ENCODE measurements at regions not wholly inside any gene's neighbourhood (a gene's known extent, or its start where the extent isn't known, plus 50 kb on each side); places are given as distances from the start of the nearest gene placed in this dataset.

GRCh38 chr18:78818961-78819360 lies 160.7 kb upstream of the SALL3 start:
- 86% methylated on average over 2 of the region's 2 CpGs for WGBS
- Histone ChIP-seq H3K9me3 (ENCODE audit: control insufficient read depth in 2 of 2, insufficient read depth in 1 of 2, low read length in 1 of 2) (peaks cover 0 to 1% of the 10 kb centered on the region in 2 donors), H3K4me1 (ENCODE audit: control insufficient read depth in 2 of 2, insufficient read depth in 2 of 2, low read length in 2 of 2) (no peaks in the 10 kb centered on the region), H3K27me3 (ENCODE audit: control insufficient read depth in 2 of 2, insufficient read depth in 1 of 2, low read length in 1 of 2) (peaks cover 0 to 11% of the 10 kb centered on the region in 2 donors), H3K4me3 (ENCODE audit: low read length in 2 of 2) (no peak overlapping the region), H3K36me3 (ENCODE audit: control insufficient read depth in 2 of 2, insufficient read depth in 2 of 2, low read length in 1 of 2) (no peaks in the 10 kb centered on the region), H3K27ac (ENCODE audit: low read depth in 1 of 2, low read length in 1 of 2) (no peak overlapping the region)
- DNase-seq (ENCODE audit: low read depth in 6 of 9, low spot score in 9 of 9): no peak

DNA sequence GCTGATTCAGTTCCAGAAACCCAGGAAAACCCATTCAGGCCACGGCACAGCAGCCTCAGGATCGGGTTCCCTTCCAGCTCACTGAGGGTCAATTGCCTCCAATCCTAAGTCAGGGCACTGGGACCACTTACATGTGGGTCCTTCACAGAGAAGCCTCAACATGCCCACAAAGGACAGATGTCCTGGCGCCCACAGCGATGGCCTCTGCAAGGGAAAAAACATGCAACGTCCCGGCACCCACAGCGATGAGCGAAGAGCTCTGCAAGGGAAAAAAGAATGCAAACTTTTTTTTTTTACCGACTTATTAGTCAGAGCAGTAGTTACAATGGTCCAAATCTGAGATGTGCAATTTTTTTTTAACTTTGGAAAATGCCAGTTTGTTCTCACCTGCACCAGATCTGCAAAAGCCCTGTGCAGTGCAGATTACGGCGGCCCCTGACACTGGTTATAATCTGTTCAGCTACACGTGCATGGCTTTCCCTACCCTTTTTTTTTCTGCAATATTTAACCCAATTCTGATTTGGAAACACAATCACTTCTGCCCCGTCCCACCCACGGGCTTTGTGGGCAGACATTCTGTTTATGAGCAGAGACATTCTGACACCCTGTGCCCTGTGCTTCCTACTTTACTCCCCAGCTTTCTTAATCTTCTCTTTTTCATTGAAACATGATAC lies 159.3 kb upstream of the SALL3 start:
- WGBS: 81% methylated on average over 14 of the region's 14 CpGs
- DNase-seq (ENCODE audit: low read depth in 6 of 9, low spot score in 9 of 9): no peak
- H3K36me3 ChIP-seq (ENCODE audit: control insufficient read depth in 2 of 2, insufficient read depth in 2 of 2, low read length in 1 of 2): no peaks in the 10 kb centered on the region
- no peaks in the 10 kb centered on the region for H3K27me3 ChIP-seq (ENCODE audit: control insufficient read depth in 2 of 2, insufficient read depth in 1 of 2, low read length in 1 of 2)
- no peak overlapping the region for H3K27ac ChIP-seq (ENCODE audit: low read depth in 1 of 2, low read length in 1 of 2)
- no peak overlapping the region for H3K4me3 ChIP-seq (ENCODE audit: low read length in 2 of 2)
- no peaks in the 10 kb centered on the region for H3K4me1 ChIP-seq (ENCODE audit: control insufficient read depth in 2 of 2, insufficient read depth in 2 of 2, low read length in 2 of 2)
- peaks cover 0 to 1% of the 10 kb centered on the region in 2 donors for H3K9me3 ChIP-seq (ENCODE audit: control insufficient read depth in 2 of 2, insufficient read depth in 1 of 2, low read length in 1 of 2)

DNA sequence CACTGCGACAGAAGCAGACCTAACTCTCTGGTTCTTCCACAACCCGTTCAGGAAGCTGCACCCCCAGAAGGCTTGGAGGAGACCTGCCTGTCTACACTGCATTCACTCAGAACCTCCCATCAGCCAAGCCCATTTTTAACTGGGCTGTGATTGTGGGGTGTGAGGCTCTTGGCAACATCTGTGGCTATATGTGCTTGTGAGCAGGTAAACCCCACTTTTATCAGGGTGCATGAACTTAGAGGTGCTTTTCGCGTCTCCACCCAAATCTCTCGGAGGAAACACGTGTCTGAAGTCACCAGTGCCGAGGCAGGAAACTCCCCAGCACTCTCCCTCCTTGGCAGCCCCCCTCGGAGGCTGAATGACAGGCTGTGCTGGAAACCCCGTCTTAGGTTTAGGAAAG lies 158.2 kb upstream of the SALL3 start:
- no peaks in the 10 kb centered on the region for H3K27me3 ChIP-seq (ENCODE audit: control insufficient read depth in 2 of 2, insufficient read depth in 1 of 2, low read length in 1 of 2)

DNA sequence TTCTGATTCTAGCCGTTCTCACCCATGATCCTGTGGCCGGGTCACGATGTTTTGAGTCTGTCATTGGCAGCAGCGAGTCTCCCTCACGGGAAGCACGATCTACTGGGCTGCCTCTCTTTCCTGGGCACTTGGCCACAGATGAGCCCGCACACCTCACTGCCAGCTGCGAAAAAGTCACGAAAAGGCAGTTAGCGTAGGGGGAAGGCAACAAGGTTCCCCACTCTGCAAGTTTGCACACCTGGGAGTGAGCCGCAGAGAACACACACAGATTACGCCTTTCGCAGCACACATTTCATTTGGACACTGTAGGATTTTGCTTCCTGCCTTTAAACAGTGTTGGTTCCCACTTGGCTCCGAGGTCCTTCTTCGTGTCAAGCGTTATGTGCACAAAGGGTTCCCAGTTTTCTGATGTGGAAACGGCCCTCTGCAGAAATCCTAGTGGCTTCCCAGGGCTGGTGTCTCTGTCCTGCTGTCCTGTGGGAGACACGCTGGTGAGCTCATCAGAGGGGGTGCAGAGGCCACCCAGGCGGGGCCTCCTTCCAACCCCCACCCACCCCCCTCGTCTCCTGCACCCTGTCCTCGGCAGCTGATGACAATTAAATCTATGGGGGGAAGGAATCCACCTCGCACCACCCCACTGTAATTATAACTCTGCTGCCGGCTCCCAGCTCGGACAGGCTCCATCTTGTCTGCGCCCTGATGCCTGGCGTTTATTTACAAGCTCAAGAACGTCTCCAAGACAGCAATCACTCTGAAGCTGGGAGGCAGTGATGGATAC lies 157.3 kb upstream of the SALL3 start:
- no peaks in the 10 kb centered on the region for H3K27me3 ChIP-seq (ENCODE audit: control insufficient read depth in 2 of 2, insufficient read depth in 1 of 2, low read length in 1 of 2)
- DNase-seq (ENCODE audit: low read depth in 6 of 9, low spot score in 9 of 9): no peak
- no peak overlapping the region for H3K4me3 ChIP-seq (ENCODE audit: low read length in 2 of 2)
- H3K4me1 ChIP-seq (ENCODE audit: control insufficient read depth in 2 of 2, insufficient read depth in 2 of 2, low read length in 2 of 2): no peaks in the 10 kb centered on the region
- peaks cover 0 to 1% of the 10 kb centered on the region in 2 donors for H3K9me3 ChIP-seq (ENCODE audit: control insufficient read depth in 2 of 2, insufficient read depth in 1 of 2, low read length in 1 of 2)
- H3K27ac ChIP-seq (ENCODE audit: low read depth in 1 of 2, low read length in 1 of 2): no peak overlapping the region
- no peaks in the 10 kb centered on the region for H3K36me3 ChIP-seq (ENCODE audit: control insufficient read depth in 2 of 2, insufficient read depth in 2 of 2, low read length in 1 of 2)
- WGBS: 91% methylated on average over 27 of the region's 27 CpGs

More for the DNA sequence above, 158.2 kb upstream of the SALL3 start:
- DNase-seq (ENCODE audit: low read depth in 6 of 9, low spot score in 9 of 9): no peak
- Histone ChIP-seq H3K36me3 (ENCODE audit: control insufficient read depth in 2 of 2, insufficient read depth in 2 of 2, low read length in 1 of 2) (no peaks in the 10 kb centered on the region), H3K27ac (ENCODE audit: low read depth in 1 of 2, low read length in 1 of 2) (no peak overlapping the region), H3K9me3 (ENCODE audit: control insufficient read depth in 2 of 2, insufficient read depth in 1 of 2, low read length in 1 of 2) (peaks cover 0 to 1% of the 10 kb centered on the region in 2 donors), H3K4me1 (ENCODE audit: control insufficient read depth in 2 of 2, insufficient read depth in 2 of 2, low read length in 2 of 2) (no peaks in the 10 kb centered on the region), H3K4me3 (ENCODE audit: low read length in 2 of 2) (no peak overlapping the region)
- 64% methylated on average over 9 of the region's 9 CpGs for WGBS

DNA sequence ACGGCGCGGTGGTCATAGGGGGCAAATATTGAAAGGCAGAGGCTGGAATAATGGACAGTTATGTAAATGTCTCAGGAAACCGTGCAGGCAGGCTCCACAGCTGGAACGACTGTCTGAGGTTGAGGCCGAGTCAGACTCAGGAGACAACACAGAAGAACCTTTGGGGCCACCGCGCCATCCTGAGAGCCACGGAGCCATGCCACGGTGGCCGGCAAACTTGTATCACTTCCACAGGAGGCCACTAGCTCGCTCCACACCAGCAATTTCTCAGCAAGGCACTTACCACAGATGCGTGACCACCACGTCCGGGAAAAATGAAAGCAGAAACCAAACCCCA lies 156.7 kb upstream of the SALL3 start:
- Histone ChIP-seq H3K27ac (ENCODE audit: low read depth in 1 of 2, low read length in 1 of 2) (no peak overlapping the region), H3K36me3 (ENCODE audit: control insufficient read depth in 2 of 2, insufficient read depth in 2 of 2, low read length in 1 of 2) (no peaks in the 10 kb centered on the region), H3K9me3 (ENCODE audit: control insufficient read depth in 2 of 2, insufficient read depth in 1 of 2, low read length in 1 of 2) (peaks cover 0 to 1% of the 10 kb centered on the region in 2 donors), H3K4me3 (ENCODE audit: low read length in 2 of 2) (no peak overlapping the region), H3K4me1 (ENCODE audit: control insufficient read depth in 2 of 2, insufficient read depth in 2 of 2, low read length in 2 of 2) (no peaks in the 10 kb centered on the region), H3K27me3 (ENCODE audit: control insufficient read depth in 2 of 2, insufficient read depth in 1 of 2, low read length in 1 of 2) (no peaks in the 10 kb centered on the region)
- DNase-seq (ENCODE audit: low read depth in 6 of 9, low spot score in 9 of 9): no peak
- 92% methylated on average over 15 of the region's 15 CpGs for WGBS

GRCh38 chr18:78825168-78825567 lies 154.4 kb upstream of the SALL3 start:
- no peaks in the 10 kb centered on the region for H3K27me3 ChIP-seq (ENCODE audit: control insufficient read depth in 2 of 2, insufficient read depth in 1 of 2, low read length in 1 of 2)
- H3K4me1 ChIP-seq (ENCODE audit: control insufficient read depth in 2 of 2, insufficient read depth in 2 of 2, low read length in 2 of 2): no peaks in the 10 kb centered on the region
- no peaks in the 10 kb centered on the region for H3K36me3 ChIP-seq (ENCODE audit: control insufficient read depth in 2 of 2, insufficient read depth in 2 of 2, low read length in 1 of 2)
- peaks cover 0 to 1% of the 10 kb centered on the region in 2 donors for H3K9me3 ChIP-seq (ENCODE audit: control insufficient read depth in 2 of 2, insufficient read depth in 1 of 2, low read length in 1 of 2)
- no peak for DNase-seq (ENCODE audit: low read depth in 6 of 9, low spot score in 9 of 9)
- H3K27ac ChIP-seq (ENCODE audit: low read depth in 1 of 2, low read length in 1 of 2): no peak overlapping the region
- H3K4me3 ChIP-seq (ENCODE audit: low read length in 2 of 2): no peak overlapping the region
- WGBS: 80% methylated on average over 6 of the region's 6 CpGs

- H3K27me3 ChIP-seq (ENCODE audit: control insufficient read depth in 2 of 2, insufficient read depth in 1 of 2, low read length in 1 of 2): no peaks in the 10 kb centered on the region
- peaks cover 0 to 1% of the 10 kb centered on the region in 2 donors for H3K9me3 ChIP-seq (ENCODE audit: control insufficient read depth in 2 of 2, insufficient read depth in 1 of 2, low read length in 1 of 2)
- 74% methylated on average over 4 of the region's 4 CpGs for WGBS
- H3K27ac ChIP-seq (ENCODE audit: low read depth in 1 of 2, low read length in 1 of 2): no peak overlapping the region
- DNase-seq (ENCODE audit: low read depth in 6 of 9, low spot score in 9 of 9): no peak
- no peak overlapping the region for H3K4me3 ChIP-seq (ENCODE audit: low read length in 2 of 2)
- no peaks in the 10 kb centered on the region for H3K4me1 ChIP-seq (ENCODE audit: control insufficient read depth in 2 of 2, insufficient read depth in 2 of 2, low read length in 2 of 2)
- H3K36me3 ChIP-seq (ENCODE audit: control insufficient read depth in 2 of 2, insufficient read depth in 2 of 2, low read length in 1 of 2): no peaks in the 10 kb centered on the region
These were observed 153.0 kb upstream of the SALL3 start for GRCh38 chr18:78826631-78827030.

DNA sequence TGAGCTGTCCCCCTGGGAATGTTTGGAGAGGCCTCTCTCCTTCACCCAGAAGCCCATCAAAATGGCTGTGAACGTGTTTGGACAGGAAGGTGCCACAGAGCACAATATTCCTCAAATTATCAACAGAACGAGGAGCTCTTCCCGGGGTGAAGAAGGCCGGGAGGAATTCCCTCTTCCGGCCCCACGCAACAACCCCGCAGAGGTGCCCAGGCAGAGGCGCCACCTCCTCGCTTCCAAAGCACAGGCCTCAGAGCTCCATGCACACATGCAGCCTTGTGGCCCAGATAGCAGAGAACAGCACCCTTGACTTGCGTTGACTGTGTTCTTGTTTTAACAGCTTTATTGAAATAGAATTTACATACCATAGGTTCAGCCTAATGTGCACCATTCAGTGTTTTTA lies 152.5 kb upstream of the SALL3 start:
- Histone ChIP-seq H3K27ac (ENCODE audit: low read depth in 1 of 2, low read length in 1 of 2) (no peak overlapping the region), H3K36me3 (ENCODE audit: control insufficient read depth in 2 of 2, insufficient read depth in 2 of 2, low read length in 1 of 2) (no peaks in the 10 kb centered on the region), H3K9me3 (ENCODE audit: control insufficient read depth in 2 of 2, insufficient read depth in 1 of 2, low read length in 1 of 2) (peaks cover 0 to 1% of the 10 kb centered on the region in 2 donors), H3K27me3 (ENCODE audit: control insufficient read depth in 2 of 2, insufficient read depth in 1 of 2, low read length in 1 of 2) (no peaks in the 10 kb centered on the region), H3K4me1 (ENCODE audit: control insufficient read depth in 2 of 2, insufficient read depth in 2 of 2, low read length in 2 of 2) (no peaks in the 10 kb centered on the region), H3K4me3 (ENCODE audit: low read length in 2 of 2) (no peak overlapping the region)
- WGBS: 93% methylated on average over 10 of the region's 10 CpGs
- no peak for DNase-seq (ENCODE audit: low read depth in 6 of 9, low spot score in 9 of 9)

GRCh38 chr18:78828131-78828530 lies 151.5 kb upstream of the SALL3 start:
- Histone ChIP-seq H3K27ac (ENCODE audit: low read depth in 1 of 2, low read length in 1 of 2) (no peak overlapping the region), H3K4me1 (ENCODE audit: control insufficient read depth in 2 of 2, insufficient read depth in 2 of 2, low read length in 2 of 2) (no peaks in the 10 kb centered on the region), H3K36me3 (ENCODE audit: control insufficient read depth in 2 of 2, insufficient read depth in 2 of 2, low read length in 1 of 2) (no peaks in the 10 kb centered on the region), H3K9me3 (ENCODE audit: control insufficient read depth in 2 of 2, insufficient read depth in 1 of 2, low read length in 1 of 2) (no peaks in the 10 kb centered on the region), H3K4me3 (ENCODE audit: low read length in 2 of 2) (no peak overlapping the region), H3K27me3 (ENCODE audit: control insufficient read depth in 2 of 2, insufficient read depth in 1 of 2, low read length in 1 of 2) (no peaks in the 10 kb centered on the region)
- DNase-seq (ENCODE audit: low read depth in 6 of 9, low spot score in 9 of 9): no peak
- WGBS: 82% methylated on average over 3 of the region's 3 CpGs

Data from thymus (tissue), 11 donors.